ENCODE measurements at regions not wholly inside any gene's neighbourhood (a gene's known extent, or its start where the extent isn't known, plus 50 kb on each side); places are given as distances from the start of the nearest gene placed in this dataset.

GRCh38 chr20:60170116-60170515 lies 211.9 kb downstream of the CDH26 start:
- no peak overlapping the region for H3K23ac ChIP-seq (ENCODE audit: insufficient read length)
- H3K27me3 ChIP-seq (replicated peaks in 1 of 4; ENCODE audit: control insufficient read depth in 3 of 4, extremely low read depth in 1 of 4, insufficient read depth in 3 of 4, low read length in 3 of 4) = no peaks in the 10 kb centered on the region
- H2AFZ ChIP-seq (ENCODE audit: low read length) = no peak overlapping the region
- DNase-seq (ENCODE audit: low read depth in 1 of 2, low spot score in 2 of 2) = no peak
- ChIA-PET CTCF (ENCODE audit: partially characterized antibody) (interaction anchor here (0.6 kb wide), 1 partner anchor 726 kb away, joined by 3 read pairs; no protein-coding TSS in a partner anchor), POLR2A (ENCODE audit: partially characterized antibody) (no interaction called here)
- H3K79me2 ChIP-seq (ENCODE audit: control insufficient read depth in 1 of 2, insufficient read depth in 2 of 2, low read length in 2 of 2) = no peaks in the 10 kb centered on the region
- no peak for FAIRE-seq
- H3K4me1 ChIP-seq (replicated peaks in 1 of 4; ENCODE audit: control insufficient read depth in 3 of 4, insufficient read depth in 4 of 4, low read length in 3 of 4) = no peaks in the 10 kb centered on the region
- H3K79me1 ChIP-seq (ENCODE audit: low read depth, low read length) = no peaks in the 10 kb centered on the region
- H3K9me3 ChIP-seq (ENCODE audit: insufficient read depth in 2 of 2, low read depth in 1 of 2, low read length in 1 of 2) = peaks cover 5 to 15% of the 10 kb centered on the region in 2 experiments; a peak in 2 of 4 replicates
- H3K23me2 ChIP-seq (ENCODE audit: low read depth, low read length) = no peaks in the 10 kb centered on the region
- no peak overlapping the region for H3K4me3 ChIP-seq (ENCODE audit: extremely low read depth in 1 of 4, insufficient read depth in 2 of 4, low read depth in 3 of 4, low read length in 4 of 4)
- H4K20me1 ChIP-seq (replicated peaks in 1 of 2; ENCODE audit: control insufficient read depth in 1 of 2, insufficient read depth in 2 of 2, low read length in 2 of 2) = no peaks in the 10 kb centered on the region
- H2BK120ac ChIP-seq (replicated peaks; ENCODE audit: low read depth, low read length) = no peak overlapping the region
- no peak overlapping the region for H2BK12ac ChIP-seq (ENCODE audit: low read depth, low read length)
- no peak overlapping the region for H3K4ac ChIP-seq (replicated peaks; ENCODE audit: insufficient read length, low read depth, low read length)
- H2AK5ac ChIP-seq (ENCODE audit: low read depth, low read length) = no peak overlapping the region
- H3K18ac ChIP-seq (ENCODE audit: extremely low read depth, low read length) = no peak overlapping the region
- H2BK20ac ChIP-seq (ENCODE audit: low read length) = no peak overlapping the region
- H3K56ac ChIP-seq (replicated peaks; ENCODE audit: insufficient read length, low read depth, low read length) = no peak overlapping the region
- no peaks in the 10 kb centered on the region for H3K36me3 ChIP-seq (ENCODE audit: control insufficient read depth in 2 of 4, insufficient read depth in 4 of 4, low read length in 3 of 4)
- no peak overlapping the region for H4K5ac ChIP-seq (ENCODE audit: insufficient read length, low read depth, low read length)
- no peak overlapping the region for H3K4me2 ChIP-seq (ENCODE audit: insufficient read depth in 1 of 2, low read depth in 2 of 2, low read length in 2 of 2)
- 85% methylated on average over 3 of the region's 3 CpGs; no CpG with 5 or more reads in 1 of the 2 experiments for WGBS, 2 experiments (ENCODE audit: extremely low coverage in 1 of 2, insufficient coverage in 1 of 2, insufficient read length in 1 of 2, insufficient replicate concordance in 2 of 2, low coverage in 1 of 2, low lambda C conversion rate in 2 of 2, missing lambda C conversion rate in 1 of 2)
- H2BK15ac ChIP-seq (ENCODE audit: low read length) = no peak overlapping the region
- H4K8ac ChIP-seq (ENCODE audit: extremely low read depth, insufficient read depth, low read length) = no peak overlapping the region
- no peak overlapping the region for H2BK5ac ChIP-seq (ENCODE audit: low read depth, low read length)
- H3K27ac ChIP-seq (ENCODE audit: low read depth, low read length) = no peak overlapping the region
- no peak overlapping the region for H3K9ac ChIP-seq (replicated peaks in 1 of 4; ENCODE audit: extremely low read depth in 1 of 4, low read depth in 3 of 4, low read length in 3 of 4)
- TF ChIP-seq SP2 (IDR thresholded peaks at IDR 0.05; ENCODE audit: low read length) (no peak), TEAD4 (IDR thresholded peaks at IDR 0.05; ENCODE audit: low read depth, low read length) (no peak), EP300 (IDR thresholded peaks at IDR 0.05; ENCODE audit: borderline replicate concordance in 1 of 2, low read depth in 2 of 2, low read length in 2 of 2) (no peak), GTF2F1 (IDR thresholded peaks at IDR 0.05; ENCODE audit: borderline replicate concordance, low read depth, low read length) (no peak), POLR2A (IDR thresholded peaks at IDR 0.05; ENCODE audit: control extremely low read depth in 1 of 2, low read depth in 2 of 2, low read length in 2 of 2) (no peak), MAFK (IDR thresholded peaks at IDR 0.05; ENCODE audit: low read depth, low read length) (no peak)
- no peak overlapping the region for H4K91ac ChIP-seq (replicated peaks; ENCODE audit: insufficient read length, low read length)
- no peak overlapping the region for H3K14ac ChIP-seq (ENCODE audit: insufficient read length)

Measured in H1 (cell line).